NCI-H2196 (cell line): ENCODE measurements at regions not wholly inside any gene's neighbourhood (a gene's known extent, or its start where the extent isn't known, plus 50 kb on each side); places are given as distances from the start of the nearest gene placed in this dataset.
"Not testable (repeated sequence)": the region's sequence is repeated elsewhere in the genome, so short reads cannot be mapped to it uniquely, and the experiment has no call there.

Experiments
- DNase-seq: peaks from one replicate; lab custom pipeline; 2025; ENCODE audit not compliant: unreplicated experiment; lab: John Stamatoyannopoulos, UW

GRCh38 chr4:100042235-100042634 is 92.2 kb upstream of the H2AZ1 start:
- no peak for DNase-seq

GRCh38 chr4:100041646-100042045 is 91.6 kb upstream of the H2AZ1 start:
- DNase-seq = no peak

- DNase-seq = no peak
Observed at GRCh38 chr4:100034023-100034664, 84.1 kb upstream of the H2AZ1 start.

- no peak for DNase-seq
Observed at GRCh38 chr4:100026066-100026465, 76.0 kb upstream of the H2AZ1 start.

GRCh38 chr4:100023800-100024199 is 73.7 kb upstream of the H2AZ1 start:
- no peak for DNase-seq

- no peak for DNase-seq
Observed at GRCh38 chr4:100022792-100023222, 72.7 kb upstream of the H2AZ1 start.

GRCh38 chr4:100019821-100020220 is 69.7 kb upstream of the H2AZ1 start:
- DNase-seq = no peak

- DNase-seq = no peak
Observed at GRCh38 chr4:100017637-100018310, 67.7 kb upstream of the H2AZ1 start.

GRCh38 chr4:100016191-100016590 is 66.1 kb upstream of the H2AZ1 start:
- no peak for DNase-seq

GRCh38 chr4:100014616-100015015 is 64.5 kb upstream of the H2AZ1 start:
- no peak for DNase-seq

- no peak for DNase-seq
Observed at GRCh38 chr4:100009490-100009889, 59.4 kb upstream of the H2AZ1 start.

- DNase-seq = no peak
Observed at GRCh38 chr4:100008048-100008447, 58.0 kb upstream of the H2AZ1 start.

GRCh38 chr4:100006161-100006560 is 56.1 kb upstream of the H2AZ1 start:
- not testable (repeated sequence) for DNase-seq
